NCI-H2227 (cell line): ENCODE measurements at regions not wholly inside any gene's neighbourhood (a gene's known extent, or its start where the extent isn't known, plus 50 kb on each side); places are given as distances from the start of the nearest gene placed in this dataset.
"Not testable (repeated sequence)": the region's sequence is repeated elsewhere in the genome, so short reads cannot be mapped to it uniquely, and the experiment has no call there.

Experiments
- DNase-seq: peaks from one replicate; lab custom pipeline; 2025; ENCODE audit not compliant: unreplicated experiment; lab: John Stamatoyannopoulos, UW

- no peak for DNase-seq
Observed at GRCh38 chr3:104920512-104920911, 446.2 kb upstream of the ALCAM start.

GRCh38 chr3:104933972-104934371, 432.7 kb upstream of the ALCAM start:
- no peak for DNase-seq

- no peak for DNase-seq
Observed at GRCh38 chr3:104935613-104936012, 431.1 kb upstream of the ALCAM start.

- DNase-seq = no peak
Observed at GRCh38 chr3:104939196-104939595, 427.5 kb upstream of the ALCAM start.

- no peak for DNase-seq
Observed at GRCh38 chr3:104941785-104942184, 424.9 kb upstream of the ALCAM start.

- DNase-seq = no peak
Observed at GRCh38 chr3:104943974-104944373, 422.7 kb upstream of the ALCAM start.

GRCh38 chr3:104947943-104948342, 418.8 kb upstream of the ALCAM start:
- DNase-seq = no peak

- DNase-seq = not testable (repeated sequence)
Observed at GRCh38 chr3:104949810-104950209, 416.9 kb upstream of the ALCAM start.

- DNase-seq = no peak
Observed at GRCh38 chr3:104951426-104951825, 415.3 kb upstream of the ALCAM start.

- no peak for DNase-seq
Observed at GRCh38 chr3:104952146-104952972, 414.4 kb upstream of the ALCAM start.

GRCh38 chr3:104956620-104957345, 409.9 kb upstream of the ALCAM start:
- DNase-seq = no peak

GRCh38 chr3:104960579-104960978, 406.1 kb upstream of the ALCAM start:
- no peak for DNase-seq

GRCh38 chr3:104961851-104962250, 404.9 kb upstream of the ALCAM start:
- no peak for DNase-seq

- no peak for DNase-seq
Observed at GRCh38 chr3:104974316-104974715, 392.4 kb upstream of the ALCAM start.

GRCh38 chr3:104977719-104978118, 389.0 kb upstream of the ALCAM start:
- no peak for DNase-seq

- no peak for DNase-seq
Observed at GRCh38 chr3:104982130-104982529, 384.6 kb upstream of the ALCAM start.

- no peak for DNase-seq
Observed at GRCh38 chr3:104987859-104988258, 378.9 kb upstream of the ALCAM start.

GRCh38 chr3:104988496-104988895, 378.2 kb upstream of the ALCAM start:
- DNase-seq = no peak

- no peak for DNase-seq
Observed at GRCh38 chr3:104989878-104990277, 376.8 kb upstream of the ALCAM start.

- no peak for DNase-seq
Observed at GRCh38 chr3:104990758-104991157, 376.0 kb upstream of the ALCAM start.

GRCh38 chr3:104992676-104993075, 374.0 kb upstream of the ALCAM start:
- no peak for DNase-seq

GRCh38 chr3:105006164-105006563, 360.5 kb upstream of the ALCAM start:
- no peak for DNase-seq
